ENCODE measurements at regions not wholly inside any gene's neighbourhood (a gene's known extent, or its start where the extent isn't known, plus 50 kb on each side); places are given as distances from the start of the nearest gene placed in this dataset.
"Not testable (repeated sequence)": the region's sequence is repeated elsewhere in the genome, so short reads cannot be mapped to it uniquely, and the experiment has no call there.

DNA sequence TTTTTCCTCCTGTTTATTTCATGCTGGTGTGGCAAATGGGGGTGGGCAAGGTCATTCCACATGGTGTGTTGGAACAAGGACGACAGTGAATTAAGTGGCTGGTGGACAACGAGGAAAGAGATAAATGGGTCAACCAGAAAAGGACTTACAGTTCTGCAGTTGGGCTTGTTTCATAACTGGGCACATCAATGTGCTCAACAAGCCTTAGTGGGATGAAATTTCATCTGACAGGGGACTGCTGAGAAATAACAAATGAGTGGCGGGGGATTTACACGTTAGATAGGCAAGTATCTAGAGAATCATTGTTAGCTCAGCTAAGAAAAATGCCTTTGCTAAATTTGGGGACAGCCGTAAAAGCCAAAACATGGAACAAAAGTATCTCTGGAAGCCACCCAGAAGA lies 163.6 kb downstream of the NRN1 start:
- TF ChIP-seq, protein P1, sequence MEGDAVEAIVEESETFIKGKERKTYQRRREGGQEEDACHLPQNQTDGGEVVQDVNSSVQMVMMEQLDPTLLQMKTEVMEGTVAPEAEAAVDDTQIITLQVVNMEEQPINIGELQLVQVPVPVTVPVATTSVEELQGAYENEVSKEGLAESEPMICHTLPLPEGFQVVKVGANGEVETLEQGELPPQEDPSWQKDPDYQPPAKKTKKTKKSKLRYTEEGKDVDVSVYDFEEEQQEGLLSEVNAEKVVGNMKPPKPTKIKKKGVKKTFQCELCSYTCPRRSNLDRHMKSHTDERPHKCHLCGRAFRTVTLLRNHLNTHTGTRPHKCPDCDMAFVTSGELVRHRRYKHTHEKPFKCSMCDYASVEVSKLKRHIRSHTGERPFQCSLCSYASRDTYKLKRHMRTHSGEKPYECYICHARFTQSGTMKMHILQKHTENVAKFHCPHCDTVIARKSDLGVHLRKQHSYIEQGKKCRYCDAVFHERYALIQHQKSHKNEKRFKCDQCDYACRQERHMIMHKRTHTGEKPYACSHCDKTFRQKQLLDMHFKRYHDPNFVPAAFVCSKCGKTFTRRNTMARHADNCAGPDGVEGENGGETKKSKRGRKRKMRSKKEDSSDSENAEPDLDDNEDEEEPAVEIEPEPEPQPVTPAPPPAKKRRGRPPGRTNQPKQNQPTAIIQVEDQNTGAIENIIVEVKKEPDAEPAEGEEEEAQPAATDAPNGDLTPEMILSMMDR (IDR thresholded peaks at IDR 0.05; ENCODE audit: insufficient read depth, low read length, poor library complexity, severe bottlenecking): no peak
- Histone ChIP-seq H3K27me3 (ENCODE audit: control insufficient read depth, insufficient read depth, low read length) (peaks cover 3% of the 10 kb centered on the region), H3K36me3 (ENCODE audit: control insufficient read depth, insufficient read depth, low read length) (no peaks in the 10 kb centered on the region), H3K4me3 (ENCODE audit: low read depth, low read length) (no peak overlapping the region)
- DNase-seq (ENCODE audit: low read depth): no peak

DNA sequence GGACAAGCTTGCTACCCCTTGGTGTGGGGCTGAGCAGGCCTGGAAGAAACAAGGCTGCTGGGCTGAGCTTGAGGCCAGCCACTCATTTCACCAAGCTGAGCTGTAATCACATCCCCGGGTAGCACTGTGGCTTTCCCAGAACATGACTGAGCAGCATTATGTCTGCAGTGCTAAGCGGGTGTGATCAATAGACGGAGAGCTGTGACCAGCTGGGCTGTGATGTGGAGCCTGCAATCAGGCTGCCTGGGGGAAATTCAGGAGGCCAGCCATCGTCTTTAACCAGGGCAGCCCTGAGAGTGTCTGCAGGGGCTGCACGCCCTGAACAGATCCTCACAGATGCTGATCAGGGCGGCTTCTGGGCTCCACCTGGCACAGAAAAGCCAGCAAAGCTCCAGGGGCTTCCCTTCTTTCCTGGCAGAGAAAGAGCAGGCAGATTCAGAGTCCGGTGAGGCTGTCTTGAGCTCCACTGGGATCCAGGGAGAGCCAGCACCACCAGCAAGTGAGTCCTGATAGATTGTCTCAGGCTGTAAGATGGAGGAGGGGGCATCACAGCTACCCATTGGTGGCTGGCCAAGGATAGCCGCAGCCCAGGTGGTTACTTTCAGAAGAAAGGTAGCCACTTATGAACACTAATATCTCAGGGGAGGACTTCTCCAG lies 165.9 kb downstream of the NRN1 start:
- peaks cover 3% of the 10 kb centered on the region for H3K27me3 ChIP-seq (ENCODE audit: control insufficient read depth, insufficient read depth, low read length)
- DNase-seq (ENCODE audit: low read depth): no peak
- TF ChIP-seq, protein P1 (IDR thresholded peaks at IDR 0.05; ENCODE audit: insufficient read depth, low read length, poor library complexity, severe bottlenecking): no peak
- H3K4me3 ChIP-seq (ENCODE audit: low read depth, low read length): no peak overlapping the region
- H3K36me3 ChIP-seq (ENCODE audit: control insufficient read depth, insufficient read depth, low read length): no peaks in the 10 kb centered on the region

- no peak for DNase-seq (ENCODE audit: low read depth)
- TF ChIP-seq, protein P1 (IDR thresholded peaks at IDR 0.05; ENCODE audit: insufficient read depth, low read length, poor library complexity, severe bottlenecking): no peak
- Histone ChIP-seq H3K36me3 (ENCODE audit: control insufficient read depth, insufficient read depth, low read length) (no peaks in the 10 kb centered on the region), H3K27me3 (ENCODE audit: control insufficient read depth, insufficient read depth, low read length) (peaks cover 3% of the 10 kb centered on the region), H3K4me3 (ENCODE audit: low read depth, low read length) (no peak overlapping the region)
Measured at GRCh38 chr6:5838656-5839396, 167.9 kb downstream of the NRN1 start.

GRCh38 chr6:5837323-5837722 lies 169.4 kb downstream of the NRN1 start:
- TF ChIP-seq, protein P1 (IDR thresholded peaks at IDR 0.05; ENCODE audit: insufficient read depth, low read length, poor library complexity, severe bottlenecking): no peak
- DNase-seq (ENCODE audit: low read depth): no peak
- no peak overlapping the region for H3K4me3 ChIP-seq (ENCODE audit: low read depth, low read length)

DNA sequence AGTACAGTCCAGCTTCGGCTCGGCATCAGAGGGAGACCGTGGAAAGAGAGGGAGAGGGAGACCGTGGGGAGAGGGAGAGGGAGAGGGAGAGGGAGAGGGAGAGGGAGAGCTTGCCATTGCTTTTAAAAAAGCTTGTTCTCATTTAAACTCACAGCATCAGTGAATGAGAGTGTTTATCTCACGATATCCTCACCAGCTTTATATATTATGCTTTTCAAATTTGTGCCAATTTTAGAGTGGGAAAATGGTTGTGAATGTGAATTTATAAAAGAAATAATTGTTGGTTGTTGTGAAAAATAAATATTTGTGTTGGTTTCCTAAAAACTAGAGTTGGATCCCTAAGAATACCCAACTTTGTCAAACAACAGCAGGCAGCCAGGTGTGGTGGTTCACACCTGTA lies 170.1 kb downstream of the NRN1 start:
- H3K4me3 ChIP-seq (ENCODE audit: low read depth, low read length); H3K36me3 ChIP-seq (ENCODE audit: control insufficient read depth, insufficient read depth, low read length); DNase-seq (ENCODE audit: low read depth); H3K27me3 ChIP-seq (ENCODE audit: control insufficient read depth, insufficient read depth, low read length): not testable (repeated sequence)

More at GRCh38 chr6:5837323-5837722, 169.4 kb downstream of the NRN1 start:
- Histone ChIP-seq H3K36me3 (ENCODE audit: control insufficient read depth, insufficient read depth, low read length) (no peaks in the 10 kb centered on the region), H3K27me3 (ENCODE audit: control insufficient read depth, insufficient read depth, low read length) (peaks cover 3% of the 10 kb centered on the region)

DNA sequence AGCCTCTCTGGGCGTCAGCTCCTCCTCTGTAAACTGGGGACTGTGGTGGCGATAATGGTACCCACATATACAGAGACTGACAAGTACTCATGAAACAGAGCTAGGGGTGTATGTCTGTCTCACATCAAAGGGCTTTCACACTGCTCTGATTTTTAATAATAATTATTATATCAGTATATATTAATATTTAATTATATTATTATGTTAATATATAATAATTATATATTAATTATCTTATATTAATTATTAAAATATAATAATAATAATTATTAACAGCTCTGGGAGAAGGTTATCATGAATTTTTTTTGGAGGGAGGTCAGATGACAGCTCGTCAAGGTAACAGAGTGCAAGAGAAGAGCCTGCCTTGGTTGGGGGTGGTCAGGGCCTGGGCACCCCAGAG lies 173.6 kb downstream of the NRN1 start:
- Histone ChIP-seq H3K4me3 (ENCODE audit: low read depth, low read length) (no peak overlapping the region), H3K27me3 (ENCODE audit: control insufficient read depth, insufficient read depth, low read length) (no peaks in the 10 kb centered on the region), H3K36me3 (ENCODE audit: control insufficient read depth, insufficient read depth, low read length) (no peaks in the 10 kb centered on the region)
- TF ChIP-seq, protein P1 (IDR thresholded peaks at IDR 0.05; ENCODE audit: insufficient read depth, low read length, poor library complexity, severe bottlenecking): no peak
- DNase-seq (ENCODE audit: low read depth): no peak
